HCT116 (cell line): ENCODE measurements at regions not wholly inside any gene's neighbourhood (a gene's known extent, or its start where the extent isn't known, plus 50 kb on each side); places are given as distances from the start of the nearest gene placed in this dataset.

Experiments used
- ATF3 ChIP-seq: IDR thresholded peaks from 2 replicates; pipeline ENCODE4 v1.6.1; 2012
- TCF7L2 ChIP-seq: IDR thresholded peaks from 2 replicates; pipeline ENCODE4 v1.7.0; 2011; ENCODE audit warnings: borderline replicate concordance, inconsistent platforms; ENCODE audit not compliant: insufficient read depth, insufficient read length; ENCODE audit errors: extremely low read depth
- ZNF274 ChIP-seq: fragments of 200-500 bp; sonication (Bioruptor generic); IDR thresholded peaks from 2 replicates; pipeline ENCODE4 v1.6.1; 2014; ENCODE audit warnings: mild to moderate bottlenecking, low read depth, low read length, inconsistent platforms

- TF ChIP-seq ATF3 (no peak), ZNF274 (no peak), TCF7L2 (no peak)
Measured at GRCh38 chr5:77885519-77885918, 109.4 kb upstream of the TBCA start.
